SK-N-SH (cell line): ENCODE measurements at regions not wholly inside any gene's neighbourhood (a gene's known extent, or its start where the extent isn't known, plus 50 kb on each side); places are given as distances from the start of the nearest gene placed in this dataset.

Experiments
- CTCF ChIA-PET: fragments of 300-600, 350-600 bp; formaldehyde crosslinking; extraction: SDS; loops from one replicate; lab custom pipeline; 2021; lab: Yijun Ruan, JAX
- POLR2A ChIA-PET: fragments of 350-600 bp; sonication (Branson Sonifier 250); formaldehyde crosslinking; extraction: SDS; loops from one replicate; lab custom pipeline; 2020; ENCODE audit warnings: antibody characterized with exemption, inconsistent platforms; lab: Yijun Ruan, JAX
- DNase-seq: peaks from one replicate; pipeline ENCODE4 v3.0.0; 2012
- H2AFZ ChIP-seq: fragments of 200-600 bp; sonication (generic); 2 replicates; pipeline ENCODE4 v1.8.1; 2016; ENCODE audit warnings: antibody characterized with exemption, mild to moderate bottlenecking, low read depth
- H3F3A ChIP-seq: fragments of 200-600 bp; sonication (generic); replicated peaks from 2 replicates; pipeline ENCODE3; 2016; ENCODE audit warnings: antibody characterized with exemption, mild to moderate bottlenecking; ENCODE audit not compliant: insufficient read depth
- H3K27ac ChIP-seq, 2 experiments: fragments of 200-500 bp in 1 of 2; fragments of 200-600 bp in 1 of 2; sonication (Bioruptor generic) in 1 of 2; sonication (generic), shearing (Covaris generic) in 1 of 2; 2 replicates each; pipeline versions ENCODE4 v1.5.1 to v1.6.1; 2014 to 2016; ENCODE audit warnings: low read depth in 2 of 2, inconsistent platforms in 1 of 2, low read length in 1 of 2, mild to moderate bottlenecking in 1 of 2, mixed read lengths in 1 of 2
- H3K27me3 ChIP-seq: fragments of 200-600 bp; sonication (generic), shearing (Covaris generic); 2 replicates; pipeline ENCODE4 v1.6.1; 2016; ENCODE audit warnings: mixed run types; ENCODE audit not compliant: insufficient read depth
- H3K36me3 ChIP-seq, 2 experiments: fragments of 200-500 bp in 1 of 2; fragments of 200-600 bp in 1 of 2; sonication (Bioruptor generic) in 1 of 2; sonication (generic) in 1 of 2; replicated peaks in 1 of 2; 2 replicates each; pipeline versions ENCODE3 to v1.5.1; 2014 to 2016; ENCODE audit warnings: low read length in 1 of 2, mild to moderate bottlenecking in 1 of 2; ENCODE audit not compliant: insufficient read depth in 2 of 2, control insufficient read depth in 1 of 2
- H3K4me1 ChIP-seq, 2 experiments: fragments of 200-500 bp in 1 of 2; fragments of 200-600 bp in 1 of 2; sonication (Bioruptor generic) in 1 of 2; sonication (generic), shearing (Covaris generic) in 1 of 2; 2 replicates each; pipeline versions ENCODE4 v1.5.1 to v1.6.1; 2014 to 2016; ENCODE audit warnings: low read depth in 1 of 2, low read length in 1 of 2, mixed run types in 1 of 2; ENCODE audit not compliant: insufficient read depth in 2 of 2, control insufficient read depth in 1 of 2
- H3K4me2 ChIP-seq: fragments of 200-600 bp; sonication (generic), shearing (Covaris generic); 2 replicates; pipeline ENCODE4 v1.6.1; 2017; ENCODE audit warnings: mixed run types
- H3K4me3 ChIP-seq, 2 experiments: fragments of 200-500 bp in 1 of 2; fragments of 200-600 bp in 1 of 2; sonication (Bioruptor generic) in 1 of 2; sonication (generic), shearing (Covaris generic) in 1 of 2; 2 replicates each; pipeline versions ENCODE4 v1.5.1 to v1.8.1; 2014 to 2016; ENCODE audit warnings: low read depth in 2 of 2, inconsistent platforms in 1 of 2, low read length in 1 of 2, mild to moderate bottlenecking in 1 of 2, mixed read lengths in 1 of 2, moderate library complexity in 1 of 2
- H3K79me2 ChIP-seq: fragments of 200-600 bp; sonication (generic); 2 replicates; pipeline ENCODE4 v1.8.1; 2017; ENCODE audit warnings: mild to moderate bottlenecking; ENCODE audit not compliant: insufficient read depth
- H3K9ac ChIP-seq: fragments of 200-600 bp; sonication (generic); 2 replicates; pipeline ENCODE4 v1.6.1; 2017; ENCODE audit warnings: mixed run types
- H3K9me2 ChIP-seq: fragments of 200-600 bp; sonication (generic); 2 replicates; pipeline ENCODE4 v1.6.1; 2017; ENCODE audit warnings: mixed run types
- H3K9me3 ChIP-seq: fragments of 200-600 bp; sonication (generic); 2 replicates; pipeline ENCODE4 v1.6.1; 2017; ENCODE audit warnings: mixed run types, mild to moderate bottlenecking, moderate library complexity
- H4K20me1 ChIP-seq: fragments of 200-600 bp; sonication (generic); 2 replicates; pipeline ENCODE4 v1.6.1; 2017; ENCODE audit warnings: mild to moderate bottlenecking, mixed run types; ENCODE audit not compliant: insufficient read depth
- CTCF ChIP-seq: fragments of 200-600 bp; sonication (generic); IDR thresholded peaks from 2 replicates; pipeline ENCODE4 v1.6.1; 2017; ENCODE audit warnings: antibody characterized with exemption, mild to moderate bottlenecking, moderate library complexity
- GABPA ChIP-seq: IDR thresholded peaks from 2 replicates; pipeline ENCODE4 v1.4.0; 2012; ENCODE audit warnings: low read depth, mild to moderate bottlenecking
- MEF2A ChIP-seq: IDR thresholded peaks from 2 replicates; pipeline ENCODE4 v1.4.0; 2012; ENCODE audit warnings: low read depth, borderline replicate concordance
- NRF1 ChIP-seq: IDR thresholded peaks from 2 replicates; pipeline ENCODE4 v1.6.1; 2012; ENCODE audit warnings: low read depth, mild to moderate bottlenecking, low read length
- PBX3 ChIP-seq: IDR thresholded peaks from 2 replicates; pipeline ENCODE4; 2012
- SMC3 ChIP-seq: IDR thresholded peaks from 2 replicates; pipeline ENCODE4 v1.6.1; 2012; ENCODE audit warnings: low read depth, low read length, improper control_type of control experiment
- USF1 ChIP-seq: IDR thresholded peaks from 2 replicates; pipeline ENCODE4 v1.4.0; 2012; ENCODE audit warnings: low read depth, borderline replicate concordance
- USF2 ChIP-seq: fragments of 150-350 bp; IDR thresholded peaks from 2 replicates; pipeline ENCODE4 v1.6.1; 2017; ENCODE audit warnings: antibody characterized with exemption, low read length, low read depth, borderline replicate concordance
- WGBS: methylation state at CpG from one replicate; pipeline ENCODE4 v1.1.6; 2017; ENCODE audit warnings: low lambda C conversion rate; 5-methylcytosine and 5-hydroxymethylcytosine counted together

GRCh38 chr14:34187061-34187460 is 236.2 kb upstream of the EGLN3 start:
- Histone ChIP-seq H3K9me3 (no peaks in the 10 kb centered on the region), H3K4me2 (no peak overlapping the region), H3K27me3 (peaks cover 5% of the 10 kb centered on the region; the same call in 1 of the 2 replicates), H3K4me3 (no peak overlapping the region), H3K27ac (no peak overlapping the region), H3K9ac (no peak overlapping the region), H3K4me1 (no peaks in the 10 kb centered on the region), H3K79me2 (no peaks in the 10 kb centered on the region), H2AFZ (no peak overlapping the region), H4K20me1 (no peaks in the 10 kb centered on the region), H3K9me2 (no peaks in the 10 kb centered on the region), H3K36me3 (no peaks in the 10 kb centered on the region), H3F3A (no peaks in the 10 kb centered on the region)
- CTCF ChIA-PET, result interaction anchor here (1.0 kb wide), 1 partner anchor 88 kb away, joined by 3 read pairs; no protein-coding TSS in a partner anchor
- POLR2A ChIA-PET, result no interaction called here
- whole genome bisulfite sequencing, result 8% methylated on average over 3 of the region's 3 CpGs
- TF ChIP-seq PBX3, result no peak
- TF ChIP-seq SMC3, result no peak
- no peak for TF ChIP-seq CTCF
- TF ChIP-seq NRF1, result no peak
- TF ChIP-seq MEF2A, result no peak
- TF ChIP-seq GABPA, result no peak
- DNase-seq, result no peak

GRCh38 chr14:34184126-34184525 is 233.3 kb upstream of the EGLN3 start:
- peaks cover 0 to 2% of the 10 kb centered on the region in 2 experiments; a peak in 1 of 4 replicates for H3K4me1 ChIP-seq
- 70% methylated on average over 2 of the region's 2 CpGs for WGBS
- H4K20me1 ChIP-seq, result no peaks in the 10 kb centered on the region
- H3F3A ChIP-seq, result no peaks in the 10 kb centered on the region
- H3K9me3 ChIP-seq, result no peaks in the 10 kb centered on the region
- no peak for DNase-seq
- H3K27me3 ChIP-seq, result peaks cover 5% of the 10 kb centered on the region; the same call in 1 of the 2 replicates
- no peak overlapping the region for H2AFZ ChIP-seq
- ChIA-PET POLR2A (no interaction called here), CTCF (no interaction called here)
- H3K4me2 ChIP-seq, result no peak overlapping the region
- H3K36me3 ChIP-seq, result no peaks in the 10 kb centered on the region
- no peak overlapping the region for H3K4me3 ChIP-seq
- no peaks in the 10 kb centered on the region for H3K79me2 ChIP-seq
- no peak overlapping the region for H3K9ac ChIP-seq
- TF ChIP-seq USF1 (no peak), USF2 (no peak)
- H3K27ac ChIP-seq, result no peak overlapping the region
- no peaks in the 10 kb centered on the region for H3K9me2 ChIP-seq
